Superior temporal gyrus (tissue), 1 donor: ENCODE measurements at regions not wholly inside any gene's neighbourhood (a gene's known extent, or its start where the extent isn't known, plus 50 kb on each side); places are given as distances from the start of the nearest gene placed in this dataset.
"Not testable (repeated sequence)": the region's sequence is repeated elsewhere in the genome, so short reads cannot be mapped to it uniquely, and the experiment has no call there.

Source experiments
- DNase-seq: peaks from one replicate; pipeline ENCODE4 v3.0.0-alpha.2; 2016; ENCODE audit errors: extremely low spot score

DNA sequence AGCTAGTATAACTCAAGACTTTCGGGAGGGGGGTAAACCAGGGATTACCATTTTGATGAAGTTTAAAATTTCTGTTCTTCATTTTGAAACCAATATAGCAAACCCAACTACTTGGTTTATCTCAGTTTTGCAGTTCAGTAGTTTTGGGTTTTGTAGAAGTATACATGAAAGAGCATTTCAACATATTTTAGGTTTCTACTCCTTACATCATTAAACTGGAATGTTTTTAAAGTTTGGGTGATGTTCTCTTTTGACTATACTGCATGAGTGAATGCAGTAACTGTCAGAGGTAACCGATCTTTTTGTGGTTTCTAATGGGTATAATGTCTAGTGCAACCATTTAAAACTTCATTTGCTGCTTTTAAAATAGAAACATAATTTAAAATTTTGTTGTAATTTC lies 248.3 kb upstream of the MAD2L1 start:
- no peak for DNase-seq

DNA sequence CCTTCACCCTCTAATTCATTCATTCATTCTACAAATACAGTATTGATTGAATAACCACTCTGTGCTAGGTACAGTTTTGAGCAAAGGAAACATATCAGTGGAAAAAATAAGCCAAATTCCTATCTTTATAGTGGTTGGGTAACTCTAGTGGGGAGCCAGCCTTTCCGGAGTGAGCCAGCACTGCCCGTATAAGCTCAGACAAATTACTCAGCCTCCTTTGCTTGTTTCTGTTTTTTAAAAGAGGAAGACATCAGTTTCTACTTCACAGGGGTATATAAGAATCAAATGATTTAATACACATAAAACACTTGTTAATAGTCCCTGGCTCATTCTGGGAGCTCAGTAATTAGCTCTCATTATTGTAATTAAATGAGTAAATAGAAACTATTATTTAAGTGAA lies 238.2 kb upstream of the MAD2L1 start:
- DNase-seq = no peak

DNA sequence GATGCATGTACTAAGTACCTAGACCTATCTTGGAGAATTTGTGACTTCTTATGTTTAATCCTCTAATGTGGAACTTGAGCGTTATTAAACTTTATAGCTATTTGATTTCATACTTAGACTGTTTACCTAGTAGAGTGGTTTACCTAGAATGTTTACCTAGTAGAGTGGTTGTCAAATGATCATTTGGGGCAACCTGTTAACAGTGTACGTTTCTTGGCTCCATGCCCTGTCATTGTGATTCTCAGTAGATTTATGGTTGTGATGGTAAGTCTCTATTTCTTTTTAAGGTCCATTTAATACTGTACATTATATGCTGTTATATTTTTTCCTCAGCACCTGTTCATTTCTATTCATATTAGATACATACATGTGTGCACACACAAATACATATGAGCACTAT lies 233.0 kb upstream of the MAD2L1 start:
- DNase-seq = no peak

DNA sequence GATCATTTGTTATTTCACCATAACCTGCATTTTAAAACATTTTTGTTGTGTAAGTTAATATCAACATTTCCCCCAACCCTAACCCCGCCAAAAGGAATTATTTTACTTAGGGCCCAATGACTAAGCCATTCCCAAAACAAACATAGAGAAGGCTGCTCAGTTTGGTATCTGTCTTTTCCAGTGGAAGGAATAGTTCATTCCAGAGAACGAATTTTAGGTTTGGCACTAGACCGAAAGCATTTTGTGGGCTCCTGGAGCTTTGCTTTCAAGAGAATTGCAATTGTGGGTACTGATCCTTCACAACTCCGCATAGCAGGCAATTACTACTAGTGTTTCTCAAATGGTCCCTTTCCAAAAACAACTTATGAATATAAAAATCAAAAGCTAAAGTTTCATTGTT lies 226.7 kb upstream of the MAD2L1 start:
- DNase-seq = no peak

DNA sequence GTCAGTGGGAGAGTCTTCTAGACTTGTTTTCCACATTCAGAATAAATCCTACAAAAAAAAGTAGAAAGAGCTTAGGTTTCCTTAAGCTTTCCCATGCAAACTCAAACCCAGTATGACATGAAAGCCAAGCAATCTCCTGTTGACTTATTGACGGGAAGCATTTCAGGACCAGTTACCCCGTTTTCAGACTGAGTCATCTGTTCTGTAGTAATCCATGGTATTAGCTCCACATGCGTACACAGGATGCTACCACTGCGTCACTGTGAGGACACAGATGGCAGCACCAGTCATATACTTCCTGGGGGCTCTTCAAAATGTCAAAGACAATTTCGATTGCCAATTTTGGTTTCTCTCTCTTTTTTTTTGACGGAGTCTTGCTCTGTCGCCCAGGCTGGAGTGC lies 224.9 kb upstream of the MAD2L1 start:
- no peak for DNase-seq

DNA sequence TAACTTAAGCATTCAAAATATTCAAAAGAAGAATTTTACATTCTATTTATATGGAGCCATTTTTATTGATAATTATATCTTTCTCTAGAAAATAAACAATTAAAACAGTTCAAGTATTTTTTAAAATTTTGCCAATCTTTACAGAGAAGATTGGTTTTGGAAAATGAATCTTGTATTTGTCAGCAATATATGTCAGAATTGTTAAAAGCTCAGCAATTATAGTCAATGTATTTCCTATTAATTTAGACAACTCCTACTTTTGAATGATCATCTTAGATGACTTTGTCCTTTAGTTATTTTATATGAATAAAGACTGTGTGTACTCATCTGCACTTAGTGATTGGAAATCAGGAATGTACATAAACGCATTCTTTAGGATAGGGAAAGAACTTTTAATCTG lies 223.9 kb upstream of the MAD2L1 start:
- no peak for DNase-seq

DNA sequence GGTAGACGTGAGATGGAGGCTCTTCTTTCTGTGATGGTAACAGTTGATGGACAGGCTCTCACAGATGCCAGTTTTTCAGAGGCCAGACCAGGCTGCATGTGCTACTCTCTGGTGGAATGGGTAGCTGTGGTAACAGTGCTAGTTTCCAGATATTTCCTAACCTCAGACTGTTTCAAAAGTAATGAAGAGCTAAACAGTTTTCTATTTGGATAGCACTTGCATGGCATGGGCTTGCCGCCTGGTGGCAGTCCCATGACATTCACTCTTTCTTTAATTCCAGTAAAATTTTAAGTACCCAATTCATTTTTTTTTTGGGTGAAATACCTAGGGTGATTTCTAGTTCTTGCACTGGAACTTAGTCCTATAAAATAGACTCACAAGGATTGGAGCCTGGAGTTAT lies 220.2 kb upstream of the MAD2L1 start:
- DNase-seq = no peak

DNA sequence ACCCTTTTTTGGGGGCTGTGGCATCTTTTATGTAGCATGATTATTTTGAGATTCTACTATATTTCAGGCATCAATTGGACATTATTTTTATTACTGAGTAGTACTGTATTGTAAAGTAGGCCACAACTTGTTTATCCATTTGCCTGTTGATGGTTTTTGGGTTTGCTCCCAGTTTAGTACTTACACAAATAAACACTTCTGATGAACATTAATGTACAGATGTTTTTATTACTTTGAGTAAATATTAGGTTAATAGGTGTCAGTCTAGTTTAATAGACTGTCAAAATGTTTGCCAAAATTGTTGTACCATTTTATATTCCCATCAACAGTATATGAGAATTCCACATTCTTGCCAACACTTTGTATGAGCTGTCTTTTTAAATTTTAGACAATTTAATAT lies 214.9 kb upstream of the MAD2L1 start:
- no peak for DNase-seq

DNA sequence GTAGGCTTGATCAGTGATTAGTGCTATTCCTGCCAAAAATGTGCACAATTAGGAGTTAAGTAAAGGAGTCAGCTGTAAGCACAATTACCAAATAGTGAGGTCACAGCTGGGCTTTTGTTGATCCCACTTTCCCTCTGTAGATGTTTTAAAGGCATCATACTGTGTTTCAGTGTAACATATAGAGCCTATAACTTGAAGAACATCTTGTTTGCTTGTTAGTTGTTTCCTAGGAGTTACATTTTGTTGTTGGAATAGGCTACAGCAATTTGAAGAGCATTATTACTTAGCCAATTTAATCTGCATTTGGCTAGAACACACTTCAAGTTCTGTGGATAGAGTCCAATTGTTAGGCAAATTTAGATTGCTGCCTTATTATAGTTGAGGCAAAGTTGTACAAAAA lies 210.7 kb upstream of the MAD2L1 start:
- DNase-seq = peak; percentile 24

DNA sequence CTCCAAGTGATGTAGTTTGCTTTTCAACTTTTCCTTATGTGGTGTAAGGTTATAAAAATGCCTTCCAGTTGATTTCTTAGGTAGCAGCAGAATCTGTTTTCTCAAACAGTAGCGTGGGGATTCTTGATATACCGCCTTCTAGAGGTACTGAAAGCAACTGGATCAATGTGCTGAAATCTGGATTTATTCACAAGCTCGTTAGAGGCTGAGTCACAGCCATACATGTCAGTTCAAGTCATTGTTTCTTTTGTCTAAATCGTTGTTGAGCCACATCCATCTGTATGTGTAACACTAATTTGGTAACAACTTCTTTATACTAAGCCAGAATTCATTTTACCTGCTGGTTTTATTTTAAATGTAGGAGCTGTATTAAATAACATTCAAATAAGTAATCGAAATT lies 200.0 kb upstream of the MAD2L1 start:
- no peak for DNase-seq

DNA sequence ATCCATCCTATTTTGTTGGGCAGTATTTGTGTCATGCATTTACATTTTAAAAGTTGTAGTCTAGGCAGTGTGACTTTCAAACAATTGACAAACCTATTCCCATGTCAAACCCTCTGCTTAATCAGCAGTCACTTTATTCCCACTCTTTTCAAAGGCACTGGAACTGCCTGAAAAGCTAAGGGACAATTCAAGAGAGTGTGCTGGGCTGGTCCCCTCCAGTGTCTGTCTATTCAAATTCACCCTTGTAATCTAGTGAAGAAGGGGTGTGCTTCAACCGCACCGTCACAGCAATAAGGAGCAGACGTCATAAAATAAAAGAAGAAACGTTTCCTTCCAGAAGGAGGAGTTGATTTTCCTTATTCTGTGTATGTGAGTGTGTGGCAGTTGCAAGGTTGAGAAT lies 197.0 kb upstream of the MAD2L1 start:
- no peak for DNase-seq

DNA sequence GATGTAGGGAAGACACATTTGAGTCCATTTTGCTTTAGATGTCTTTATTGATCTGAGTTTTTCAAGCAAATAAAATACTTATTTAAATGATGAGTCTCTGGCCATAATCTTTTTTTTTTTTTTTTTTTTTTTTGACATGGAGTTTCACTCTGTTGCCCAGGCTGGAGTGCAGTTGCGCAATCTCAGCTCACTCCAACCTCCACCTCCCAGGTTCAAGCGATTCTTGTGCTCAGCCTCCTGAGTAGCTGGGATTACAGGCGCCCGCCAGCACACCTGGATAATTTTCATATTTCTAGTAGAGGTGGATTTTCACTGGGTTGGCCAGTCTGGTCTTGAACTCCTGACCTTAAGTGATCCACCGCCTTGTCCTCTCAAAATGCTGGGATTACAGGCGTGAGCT lies 194.5 kb upstream of the MAD2L1 start:
- no peak for DNase-seq

DNA sequence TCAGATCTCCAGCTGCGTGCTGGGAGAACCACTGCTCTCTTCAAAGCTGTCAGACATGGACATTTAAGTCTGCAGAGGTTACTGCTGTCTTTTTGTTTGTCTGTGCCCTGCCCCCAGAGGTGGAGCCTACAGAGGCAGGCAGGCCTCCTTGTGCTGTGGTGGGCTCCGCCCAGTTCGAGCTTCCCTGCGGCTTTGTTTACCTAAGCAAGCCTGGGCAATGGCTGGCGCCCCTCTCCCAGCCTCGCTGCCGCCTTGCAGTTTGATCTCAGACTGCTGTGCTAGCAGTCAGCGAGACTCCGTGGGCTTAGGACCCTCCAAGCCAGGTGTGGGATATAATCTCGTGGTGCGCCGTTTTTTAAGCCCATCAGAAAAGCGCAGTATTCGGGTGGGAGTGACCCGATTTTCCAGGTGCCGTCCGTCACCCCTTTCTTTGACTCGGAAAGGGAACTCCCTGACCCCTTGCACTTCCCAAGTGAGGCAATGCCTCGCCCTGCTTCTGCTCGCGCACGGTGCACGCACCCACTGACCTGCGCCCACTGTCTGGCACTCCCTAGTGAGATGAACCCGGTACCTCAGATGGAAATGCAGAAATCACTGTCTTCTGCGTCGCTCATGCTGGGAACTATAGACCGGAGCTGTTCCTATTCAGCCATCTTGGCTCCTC lies 189.6 kb upstream of the MAD2L1 start:
- DNase-seq = not testable (repeated sequence)

DNA sequence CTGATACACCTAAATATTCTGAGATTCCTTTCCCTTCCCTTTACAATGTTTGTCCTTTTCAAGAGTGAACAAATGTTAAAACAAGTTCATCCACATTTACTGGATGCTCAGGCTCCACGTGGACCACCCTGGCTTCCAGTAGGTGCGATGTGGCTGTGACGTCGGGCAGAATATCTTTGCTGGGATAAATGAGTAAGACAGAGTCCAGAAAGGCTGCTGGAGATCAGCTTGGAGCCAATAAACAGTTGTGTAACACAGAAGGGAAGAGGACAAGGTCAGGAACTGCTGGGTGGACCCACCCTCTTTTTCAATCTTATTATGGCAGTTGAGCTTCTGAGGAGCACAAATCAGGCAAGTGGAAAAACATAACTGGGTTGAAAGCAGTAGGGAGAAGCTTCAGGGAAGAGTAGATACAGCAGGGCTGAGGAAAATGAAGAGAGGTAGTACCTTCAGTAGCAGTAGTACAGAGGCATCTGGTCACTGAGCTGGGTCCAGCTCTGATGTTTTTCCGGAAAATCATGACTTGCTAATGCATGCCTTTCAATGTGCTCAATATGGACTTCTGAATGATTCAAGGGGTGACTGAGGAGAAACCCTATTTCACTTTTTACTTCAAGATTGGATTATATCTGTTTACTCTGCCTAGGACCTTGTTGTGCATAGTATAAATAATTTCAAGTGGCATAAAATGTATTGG lies 171.8 kb upstream of the MAD2L1 start:
- DNase-seq = no peak

DNA sequence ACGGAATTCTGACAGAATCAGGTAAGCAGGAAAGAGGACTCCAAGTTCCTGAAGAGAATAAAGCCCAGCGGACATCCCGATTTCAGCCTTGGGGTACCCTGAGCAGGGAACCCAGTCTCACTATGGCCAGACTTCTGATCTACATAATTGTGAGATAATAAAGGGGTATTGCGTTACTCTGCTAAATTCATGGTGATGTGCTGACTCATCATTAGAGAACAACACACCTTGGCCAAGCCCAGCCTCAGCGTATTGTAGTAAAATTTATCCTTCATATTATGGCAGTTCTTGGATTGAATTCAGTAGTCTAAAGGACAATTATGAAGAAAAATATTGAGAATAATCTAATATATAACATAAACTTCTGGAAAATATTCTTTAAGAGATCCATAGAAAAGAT lies 170.2 kb upstream of the MAD2L1 start:
- no peak for DNase-seq

DNA sequence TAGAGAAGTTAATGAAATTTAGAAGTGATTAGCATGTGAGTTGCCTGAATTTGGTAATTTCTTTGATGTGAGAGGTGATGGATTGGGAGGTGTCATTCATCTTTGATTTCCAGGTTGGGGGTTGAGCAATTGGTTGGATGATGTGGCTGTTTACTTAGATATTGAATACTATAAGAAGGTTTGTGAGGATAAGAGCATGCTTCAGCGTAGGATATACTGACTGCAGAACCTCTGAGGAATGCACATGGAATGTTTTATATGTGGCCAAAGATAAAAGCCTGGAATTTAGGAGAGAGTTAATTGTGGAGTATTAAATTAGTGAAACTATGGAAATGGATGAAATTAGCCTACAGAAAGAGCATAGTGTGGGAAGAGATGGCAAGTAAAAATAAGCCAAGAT lies 165.4 kb upstream of the MAD2L1 start:
- DNase-seq = no peak

DNA sequence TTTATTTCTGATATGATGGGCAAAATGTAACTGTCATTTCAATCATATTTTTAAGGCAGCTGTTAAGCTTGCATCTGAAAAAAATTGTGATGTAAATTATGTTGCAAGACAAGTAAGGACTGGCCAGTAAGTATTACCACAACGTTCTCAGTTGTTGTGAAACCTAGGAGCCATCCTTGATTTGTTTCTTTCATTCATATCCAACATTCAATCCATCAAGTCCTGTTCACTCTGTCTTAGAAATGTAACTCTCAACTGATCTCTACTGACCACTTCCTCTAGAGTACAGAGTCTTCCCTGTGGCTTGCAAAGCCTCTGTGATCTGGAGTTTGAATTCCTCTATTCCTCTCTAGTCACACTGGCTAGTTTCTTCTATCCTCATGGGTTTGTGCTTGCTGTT lies 161.4 kb upstream of the MAD2L1 start:
- no peak for DNase-seq

DNA sequence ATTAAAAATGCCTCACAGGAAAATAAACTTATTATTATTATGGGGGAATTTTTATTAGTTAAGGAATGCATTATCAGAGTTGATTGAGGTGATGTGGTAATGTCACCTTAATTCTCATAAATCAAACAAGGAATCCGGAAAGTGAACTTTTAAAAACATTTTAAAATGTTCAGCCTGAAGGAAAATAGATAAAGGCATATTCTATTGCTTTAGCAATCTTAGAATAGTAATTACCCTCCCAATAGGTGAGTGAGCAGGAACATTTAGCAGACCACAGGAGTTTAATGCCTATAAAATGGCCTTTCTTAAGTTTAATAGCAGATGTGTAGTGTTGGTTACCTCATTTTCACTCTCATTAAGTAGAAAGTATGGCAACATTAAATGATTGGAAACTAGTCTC lies 160.9 kb upstream of the MAD2L1 start:
- no peak for DNase-seq

DNA sequence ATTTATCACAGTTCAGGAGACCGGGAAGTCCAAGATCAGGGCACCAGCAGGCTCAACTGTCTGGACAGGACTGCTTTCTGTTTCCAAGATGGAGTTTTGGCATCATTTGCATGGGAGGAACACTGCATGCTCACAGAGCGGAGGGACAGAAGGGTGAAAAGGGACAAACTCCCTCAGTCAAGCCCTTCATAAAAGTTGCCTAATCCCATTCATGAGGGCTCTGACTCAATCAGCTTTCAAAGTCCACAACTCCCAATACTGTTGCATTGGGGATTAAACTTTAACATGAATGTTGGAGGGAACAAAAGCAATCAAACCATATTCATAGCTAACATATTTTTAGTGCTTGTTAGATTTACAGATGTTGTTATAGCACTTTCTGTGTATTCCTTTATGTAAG lies 158.9 kb upstream of the MAD2L1 start:
- no peak for DNase-seq

DNA sequence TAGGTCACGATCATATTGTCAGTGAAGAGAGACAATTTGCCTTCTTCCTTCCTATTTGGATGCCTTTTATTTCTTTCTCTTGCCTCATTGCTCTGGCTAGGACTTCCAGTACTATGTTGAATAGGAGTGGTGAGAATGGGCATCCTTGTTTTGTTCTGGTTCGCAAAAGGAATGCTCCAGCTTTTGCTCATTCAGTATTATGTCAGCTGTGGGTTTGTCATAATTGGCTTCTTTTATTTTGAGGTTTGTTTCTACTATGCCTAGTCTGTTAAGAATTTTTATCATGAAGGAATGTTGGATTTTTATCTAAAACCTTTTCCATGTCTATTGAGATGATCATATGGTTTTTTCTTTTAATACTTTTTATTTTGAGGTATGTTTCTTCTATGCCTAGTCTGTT lies 152.3 kb upstream of the MAD2L1 start:
- no peak for DNase-seq

DNA sequence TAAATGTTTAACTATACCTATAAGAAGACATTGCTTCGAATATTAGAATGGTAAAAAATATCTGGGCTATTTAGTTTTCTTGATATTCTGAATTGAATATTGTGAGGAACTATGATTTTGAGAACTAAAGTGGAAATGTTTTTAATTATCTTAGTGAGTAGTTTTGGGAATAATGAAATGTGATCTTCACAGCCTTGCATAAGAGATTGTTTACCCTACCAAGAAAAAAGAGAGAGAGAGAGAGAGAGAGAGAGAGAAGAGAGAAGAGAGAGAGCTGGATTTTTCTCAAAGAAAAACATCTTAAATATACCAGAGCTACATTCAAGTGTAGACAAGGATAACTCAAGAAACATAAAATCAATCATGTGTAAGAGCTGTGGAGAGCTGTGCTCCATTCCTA lies 148.7 kb upstream of the MAD2L1 start:
- DNase-seq = no peak

DNA sequence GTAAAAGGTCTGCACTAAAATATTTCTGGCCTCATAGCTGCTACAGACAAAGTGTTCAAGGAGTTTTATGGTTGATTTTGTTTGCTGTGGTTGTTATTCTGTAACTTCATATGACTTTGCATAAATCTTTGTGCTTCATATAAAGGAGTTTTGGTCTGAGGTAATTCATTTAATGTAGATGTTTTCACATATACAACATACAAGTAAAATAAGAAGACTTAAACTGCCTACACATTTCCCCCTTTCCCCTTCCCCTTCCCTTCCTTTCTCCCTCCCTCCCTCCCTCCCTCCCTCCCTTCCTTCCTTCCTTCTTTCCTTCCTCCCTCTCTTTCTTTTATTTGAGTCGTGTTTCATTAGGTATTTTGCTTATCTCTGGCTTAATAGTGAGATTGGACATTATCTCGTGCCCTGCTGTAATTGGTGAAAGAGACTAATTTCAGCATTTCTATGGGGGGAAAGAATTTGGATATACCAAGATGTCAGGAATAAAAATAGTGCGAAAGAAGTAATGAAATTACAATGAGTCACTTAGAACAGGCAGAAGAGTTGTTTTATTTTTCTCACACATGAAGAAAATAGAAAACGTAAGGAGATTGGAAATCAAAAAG lies 144.9 kb upstream of the MAD2L1 start:
- no peak for DNase-seq

DNA sequence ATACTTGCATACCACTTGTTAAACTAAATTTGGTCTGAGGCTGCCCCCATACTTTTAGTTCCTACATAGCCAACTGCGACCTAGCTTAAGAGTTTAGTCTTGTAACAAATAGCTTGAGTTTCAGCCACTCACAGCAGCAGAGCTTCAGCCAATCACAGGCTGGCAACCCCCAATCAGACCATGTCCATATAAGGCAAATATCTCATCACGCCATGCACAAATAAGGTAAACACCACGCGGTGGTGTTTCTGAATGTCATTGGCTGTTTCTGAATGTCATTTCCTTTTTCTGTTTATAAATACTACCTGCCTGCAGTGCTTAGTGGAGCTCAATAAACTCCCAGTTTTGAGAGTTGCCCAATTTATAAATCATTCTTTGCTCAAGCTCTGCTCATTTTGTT lies 143.1 kb upstream of the MAD2L1 start:
- DNase-seq = no peak

DNA sequence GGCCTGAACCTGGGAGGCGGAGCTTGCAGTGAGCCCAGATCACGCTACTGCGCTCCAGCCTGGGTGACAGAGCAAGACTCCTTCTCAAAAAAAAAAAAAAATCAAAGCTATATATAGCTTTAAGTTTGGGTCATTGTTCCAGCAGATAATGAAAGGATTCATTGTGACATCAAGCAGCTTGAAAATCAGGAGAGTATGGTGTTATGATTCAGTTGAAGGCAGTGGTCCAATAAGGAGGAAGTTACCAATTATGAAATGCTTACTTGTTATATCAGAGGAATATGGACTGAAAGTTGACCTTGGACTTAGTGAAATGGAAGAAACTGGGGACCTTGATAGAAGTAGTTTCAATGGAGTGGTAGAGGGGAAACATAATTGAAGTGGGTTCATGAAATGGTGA lies 140.4 kb upstream of the MAD2L1 start:
- DNase-seq = no peak
